Neural progenitor cell (in vitro differentiated cells): ENCODE measurements at regions not wholly inside any gene's neighbourhood (a gene's known extent, or its start where the extent isn't known, plus 50 kb on each side); places are given as distances from the start of the nearest gene placed in this dataset.
A peak's percentile ranks its signal among the peaks of the same experiment; 100 is the strongest.

Source experiments
- DNase-seq: peaks from one replicate; pipeline ENCODE4 v3.0.0-alpha.2; 2016; ENCODE audit warnings: low spot score
- H2AFZ ChIP-seq: fragments of 200-600 bp; sonication (generic); replicated peaks from 2 replicates; pipeline ENCODE4 v1.6.1; 2016; ENCODE audit warnings: antibody characterized with exemption
- H3F3A ChIP-seq: fragments of 200-600 bp; sonication (generic); 2 replicates; pipeline ENCODE4 v1.6.1; 2016; ENCODE audit warnings: antibody characterized with exemption, low read depth
- H3K27ac ChIP-seq: fragments of 200-600 bp; sonication (generic); 2 replicates; pipeline ENCODE4 v1.5.1; 2016; ENCODE audit warnings: mild to moderate bottlenecking
- H3K27me3 ChIP-seq: fragments of 200-600 bp; sonication (generic); 2 replicates; pipeline ENCODE4 v1.6.1; 2016; ENCODE audit warnings: mild to moderate bottlenecking, moderate library complexity
- H3K36me3 ChIP-seq: fragments of 200-600 bp; sonication (generic); 2 replicates; pipeline ENCODE4 v1.5.1; 2016
- H3K4me1 ChIP-seq: fragments of 200-600 bp; sonication (generic); 2 replicates; pipeline ENCODE4 v1.6.1; 2016; ENCODE audit warnings: mixed run types
- H3K4me2 ChIP-seq: fragments of 200-600 bp; sonication (generic); 2 replicates; pipeline ENCODE4 v1.6.1; 2016
- H3K4me3 ChIP-seq: fragments of 200-600 bp; sonication (generic); 2 replicates; pipeline ENCODE4 v1.5.1; 2016
- H3K79me2 ChIP-seq: fragments of 200-600 bp; sonication (generic); 2 replicates; pipeline ENCODE4 v1.6.1; 2016; ENCODE audit warnings: low read depth
- H3K9ac ChIP-seq: fragments of 200-600 bp; sonication (generic); 2 replicates; pipeline ENCODE4 v1.6.1; 2016
- H3K9me3 ChIP-seq: fragments of 200-600 bp; sonication (generic); 2 replicates; pipeline ENCODE4 v1.5.1; 2016; ENCODE audit warnings: low read depth
- H4K20me1 ChIP-seq: fragments of 200-600 bp; sonication (generic); 2 replicates; pipeline ENCODE4 v1.6.1; 2016; ENCODE audit warnings: low read depth
- H3K27ac Mint-ChIP-seq: 3 replicates; pipeline ENCODE4 v1.8.0; 2021; ENCODE audit warnings: mixed read lengths
- H3K27me3 Mint-ChIP-seq: 2 replicates; pipeline ENCODE4 v1.8.0; 2022; ENCODE audit warnings: low read depth, mild to moderate bottlenecking, inconsistent platforms, moderate library complexity, mixed read lengths; ENCODE audit not compliant: insufficient read depth
- H3K36me3 Mint-ChIP-seq: 3 replicates; pipeline ENCODE4 v1.8.0; 2021; ENCODE audit warnings: mixed read lengths
- H3K4me1 Mint-ChIP-seq: 3 replicates; pipeline ENCODE4 v1.8.0; 2021; ENCODE audit warnings: mixed read lengths
- H3K4me3 Mint-ChIP-seq: 3 replicates; pipeline ENCODE4 v1.8.0; 2021; ENCODE audit warnings: mild to moderate bottlenecking, moderate library complexity, mixed read lengths
- H3K9me3 Mint-ChIP-seq: 3 replicates; pipeline ENCODE4 v1.8.0; 2020; ENCODE audit warnings: mixed read lengths
- CTCF ChIP-seq: fragments of 200-600 bp; sonication (generic); IDR thresholded peaks from 2 replicates; pipeline ENCODE4 v1.5.1; 2017; ENCODE audit warnings: antibody characterized with exemption, mild to moderate bottlenecking
- EZH2 ChIP-seq: fragments of 200-600 bp; sonication (generic); IDR thresholded peaks from 2 replicates; pipeline ENCODE4 v1.6.1; 2017; ENCODE audit warnings: antibody characterized with exemption, mild to moderate bottlenecking, moderate library complexity
- EZH2phosphoT487 ChIP-seq: fragments of 200-600 bp; sonication (generic); IDR thresholded peaks from 2 replicates; pipeline ENCODE4 v1.6.1; 2017; ENCODE audit warnings: antibody characterized with exemption

GRCh38 chr14:53331921-53332320, 178.8 kb upstream of the DDHD1 start:
- H3K27ac Mint-ChIP-seq = no peak overlapping the region
- DNase-seq = peak; percentile 13
- no peak overlapping the region for H3K4me3 ChIP-seq
- no peak overlapping the region for H2AFZ ChIP-seq
- H3K4me3 Mint-ChIP-seq = no peak overlapping the region
- no peaks in the 10 kb centered on the region for H3K4me1 ChIP-seq
- no peaks in the 10 kb centered on the region for H3K27me3 ChIP-seq
- H3K36me3 Mint-ChIP-seq = peaks cover 2% of the 10 kb centered on the region
- H3K27ac ChIP-seq = no peak overlapping the region
- H3K27me3 Mint-ChIP-seq = peaks cover 3% of the 10 kb centered on the region
- no peaks in the 10 kb centered on the region for H3K79me2 ChIP-seq
- H3K9me3 Mint-ChIP-seq = peaks cover 3% of the 10 kb centered on the region
- TF ChIP-seq EZH2 (no peak), CTCF (peak; percentile 14)
- H3K4me1 Mint-ChIP-seq = peaks cover 30% of the 10 kb centered on the region
- no peaks in the 10 kb centered on the region for H3K36me3 ChIP-seq
- no peak overlapping the region for H3K9ac ChIP-seq
- no peaks in the 10 kb centered on the region for H3K9me3 ChIP-seq
- no peaks in the 10 kb centered on the region for H4K20me1 ChIP-seq
- no peak overlapping the region for H3K4me2 ChIP-seq
- H3F3A ChIP-seq = no peaks in the 10 kb centered on the region

GRCh38 chr14:53331247-53331646, 178.1 kb upstream of the DDHD1 start:
- Histone ChIP-seq H3K27me3 (no peaks in the 10 kb centered on the region), H3K9ac (no peak overlapping the region), H2AFZ (no peak overlapping the region), H3F3A (no peaks in the 10 kb centered on the region), H3K27ac (no peak overlapping the region), H3K36me3 (no peaks in the 10 kb centered on the region), H4K20me1 (no peaks in the 10 kb centered on the region), H3K4me1 (no peaks in the 10 kb centered on the region), H3K9me3 (no peaks in the 10 kb centered on the region), H3K4me2 (no peak overlapping the region), H3K79me2 (no peaks in the 10 kb centered on the region), H3K4me3 (no peak overlapping the region)
- Mint-ChIP-seq H3K36me3 (peaks cover 2% of the 10 kb centered on the region), H3K4me3 (no peak overlapping the region), H3K4me1 (peaks cover 30% of the 10 kb centered on the region), H3K27ac (no peak overlapping the region), H3K9me3 (peaks cover 3% of the 10 kb centered on the region), H3K27me3 (peaks cover 3% of the 10 kb centered on the region)
- no peak for TF ChIP-seq EZH2phosphoT487
- no peak for TF ChIP-seq CTCF
- no peak for TF ChIP-seq EZH2
- DNase-seq = no peak

GRCh38 chr14:53330441-53330840, 177.3 kb upstream of the DDHD1 start:
- Mint-ChIP-seq H3K9me3 (peaks cover under 1% of the 10 kb centered on the region), H3K27me3 (no peaks in the 10 kb centered on the region), H3K27ac (no peak overlapping the region), H3K4me3 (no peak overlapping the region), H3K36me3 (peaks cover 2% of the 10 kb centered on the region), H3K4me1 (peaks cover 23% of the 10 kb centered on the region)
- no peaks in the 10 kb centered on the region for H3K4me1 ChIP-seq
- H3F3A ChIP-seq = no peaks in the 10 kb centered on the region
- no peak overlapping the region for H3K27ac ChIP-seq
- no peaks in the 10 kb centered on the region for H3K36me3 ChIP-seq
- no peak for TF ChIP-seq EZH2
- TF ChIP-seq EZH2phosphoT487 = no peak
- TF ChIP-seq CTCF = no peak
- no peak for DNase-seq
- H3K9me3 ChIP-seq = no peaks in the 10 kb centered on the region
- H2AFZ ChIP-seq = no peak overlapping the region
- no peaks in the 10 kb centered on the region for H4K20me1 ChIP-seq
- no peak overlapping the region for H3K9ac ChIP-seq
- H3K79me2 ChIP-seq = no peaks in the 10 kb centered on the region
- H3K27me3 ChIP-seq = no peaks in the 10 kb centered on the region
- no peak overlapping the region for H3K4me3 ChIP-seq
- no peak overlapping the region for H3K4me2 ChIP-seq
